B cell (primary cell): ENCODE measurements at regions not wholly inside any gene's neighbourhood (a gene's known extent, or its start where the extent isn't known, plus 50 kb on each side); places are given as distances from the start of the nearest gene placed in this dataset.

Source experiments
- ATAC-seq: fragments of 200-7000 bp; cut with Tn5 transposase; one replicate; pipeline ENCODE4 v1.10.0; 2021; ENCODE audit warnings: low read depth, mild to moderate bottlenecking, moderate number of reproducible peaks, moderate library complexity
- CTCF ChIA-PET: fragments of 350-600 bp; sonication (Branson Sonifier 250); formaldehyde crosslinking; loops from one replicate; lab custom pipeline; 2021; ENCODE audit warnings: antibody characterized with exemption, inconsistent platforms; lab: Charles Lee
- POLR2A ChIA-PET: fragments of 350-600 bp; sonication (Branson Sonifier 250); formaldehyde crosslinking; loops from one replicate; lab custom pipeline; 2021; ENCODE audit warnings: antibody characterized with exemption; lab: Charles Lee
- DNase-seq: peaks from one replicate; pipeline ENCODE4 v3.0.0; 2013
- H2AFZ ChIP-seq: 2 replicates; pipeline ENCODE4 v1.6.1; 2012; ENCODE audit warnings: mild to moderate bottlenecking, low read depth, low read length; ENCODE audit not compliant: insufficient read depth, poor library complexity, severe bottlenecking
- H3K27ac ChIP-seq, 2 donors: 1 replicate in 1 of 2; 2 replicates in 1 of 2; pipeline ENCODE4 v1.5.1; 2012 to 2013; ENCODE audit warnings: low read length in 2 of 2, mild to moderate bottlenecking in 2 of 2, moderate library complexity in 1 of 2
- H3K27me3 ChIP-seq, 4 experiments: fragments of 200-600 bp in 1 of 4; sonication (generic) in 1 of 4; replicated peaks in 1 of 4; 1 replicate in 2 of 4; 2 replicates in 2 of 4; pipeline versions ENCODE4 v1.6.1 to v1.7.0; 2013 to 2016; ENCODE audit warnings: low read length in 3 of 4, mild to moderate bottlenecking in 2 of 4, mixed read lengths in 1 of 4, moderate library complexity in 1 of 4; ENCODE audit not compliant: insufficient read depth in 4 of 4, control insufficient read depth in 3 of 4; ENCODE audit errors: control extremely low read depth in 1 of 4
- H3K36me3 ChIP-seq, 2 experiments: replicated peaks in 1 of 2; 1 replicate in 1 of 2; 2 replicates in 1 of 2; pipeline versions ENCODE4 v1.6.1 to v1.7.1; 2013; ENCODE audit warnings: low read length in 1 of 2; ENCODE audit not compliant: insufficient read depth in 2 of 2, control insufficient read depth in 1 of 2; ENCODE audit errors: control extremely low read depth in 1 of 2, extremely low read depth in 1 of 2
- H3K4me1 ChIP-seq, 2 donors: fragments of 200-600 bp in 1 of 2; sonication (generic) in 1 of 2; 1 replicate in 1 of 2; 2 replicates in 1 of 2; pipeline versions ENCODE4 v1.5.1 to v1.6.1; 2013 to 2017; ENCODE audit warnings: low read length in 2 of 2; ENCODE audit not compliant: control insufficient read depth in 2 of 2, insufficient read depth in 2 of 2
- H3K4me2 ChIP-seq: replicated peaks from 2 replicates; pipeline ENCODE3; 2012; ENCODE audit warnings: mild to moderate bottlenecking, low read depth, low read length; ENCODE audit not compliant: poor library complexity, severe bottlenecking
- H3K4me3 ChIP-seq, 5 experiments: fragments of 200-600 bp in 1 of 5; sonication (generic) in 1 of 5; 1 replicate in 3 of 5; 2 replicates in 2 of 5; pipeline versions ENCODE4 v1.5.1 to v1.7.0; 2011 to 2016; ENCODE audit warnings: low read length in 4 of 5, mild to moderate bottlenecking in 4 of 5, low read depth in 2 of 5, control low read depth in 1 of 5, moderate library complexity in 1 of 5; ENCODE audit not compliant: insufficient read depth in 1 of 5; ENCODE audit errors: control extremely low read depth in 1 of 5, extremely low read depth in 1 of 5
- H3K79me2 ChIP-seq: fragments of 200-600 bp; sonication (generic); one replicate; pipeline ENCODE4 v1.6.0; 2016; ENCODE audit warnings: low read length; ENCODE audit not compliant: control insufficient read depth, insufficient read depth
- H3K9ac ChIP-seq: fragments of 200-600 bp; sonication (generic); 2 replicates; pipeline ENCODE4 v1.6.1; 2017; ENCODE audit warnings: mild to moderate bottlenecking, low read length, moderate library complexity
- H3K9me3 ChIP-seq, 3 donors: one replicate each; pipeline versions ENCODE4 v1.6.1 to v1.7.1; 2013; ENCODE audit warnings: low read length in 2 of 3; ENCODE audit not compliant: control insufficient read depth in 2 of 3, insufficient read depth in 1 of 3; ENCODE audit errors: control extremely low read depth in 1 of 3
- H4K20me1 ChIP-seq: 2 replicates; pipeline ENCODE4 v1.6.0; 2012; ENCODE audit warnings: mild to moderate bottlenecking, low read length; ENCODE audit not compliant: insufficient read depth, control insufficient read depth, poor library complexity, severe bottlenecking
- H3K27ac Mint-ChIP-seq: one replicate; pipeline ENCODE4 v1.8.0; 2021; ENCODE audit warnings: mixed read lengths
- H3K27me3 Mint-ChIP-seq: one replicate; pipeline ENCODE4 v1.8.0; 2021; ENCODE audit warnings: mixed read lengths
- H3K4me1 Mint-ChIP-seq: one replicate; pipeline ENCODE4 v1.8.0; 2021; ENCODE audit warnings: mixed read lengths
- H3K4me3 Mint-ChIP-seq: one replicate; pipeline ENCODE4 v1.8.0; 2021; ENCODE audit warnings: mixed read lengths
- H3K9me3 Mint-ChIP-seq: one replicate; pipeline ENCODE4 v1.8.0; 2022; ENCODE audit warnings: mixed read lengths; ENCODE audit not compliant: insufficient read depth
- CTCF ChIP-seq: fragments of 200-600 bp; IDR thresholded peaks from one replicate; pipeline ENCODE4 v1.8.0; 2022; ENCODE audit warnings: antibody characterized with exemption, mild to moderate bottlenecking
- EZH2 ChIP-seq: IDR thresholded peaks from 2 replicates; pipeline ENCODE4 v1.6.1; 2012; ENCODE audit warnings: borderline replicate concordance, low read depth, mild to moderate bottlenecking, moderate library complexity, low read length; ENCODE audit not compliant: insufficient read depth, poor library complexity, severe bottlenecking
- WGBS: methylation state at CpG from one replicate; pipeline ENCODE4 v1.1.5; 2013; ENCODE audit warnings: missing lambda C conversion rate; ENCODE audit not compliant: insufficient coverage; 5-methylcytosine and 5-hydroxymethylcytosine counted together
- intact Hi-C: fragments of 100-400 bp; cut with micrococcal nuclease; formaldehyde crosslinking; loops from one replicate; pipeline ENCODE4 v1.10.0; 2022

GRCh38 chr2:67851956-67852824 lies 210.6 kb downstream of the C1D start:
- ATAC-seq (no peak), DNase-seq (no peak)
- H3K79me2 ChIP-seq: no peaks in the 10 kb centered on the region
- H3K4me1 ChIP-seq: no peaks in the 10 kb centered on the region
- peaks cover 34% of the 10 kb centered on the region for H3K27me3 Mint-ChIP-seq
- ChIA-PET CTCF (interaction anchor here (1.2 kb wide), 1 partner anchor 8 kb away, joined by 3 read pairs; no protein-coding TSS in a partner anchor), POLR2A (no interaction called here)
- H3K4me2 ChIP-seq: no peak overlapping the region
- no peaks in the 10 kb centered on the region for H3K9me3 Mint-ChIP-seq
- H3K9ac ChIP-seq: no peak overlapping the region
- H3K27me3 ChIP-seq: peaks cover 0 to 11% (median 3%) of the 10 kb centered on the region in 4 experiments
- H3K36me3 ChIP-seq: no peaks in the 10 kb centered on the region
- no peaks in the 10 kb centered on the region for H4K20me1 ChIP-seq
- WGBS: 81% methylated on average over 5 of the region's 8 CpGs
- H3K4me3 ChIP-seq: no peak overlapping the region
- H3K27ac ChIP-seq: no peak overlapping the region
- no peaks in the 10 kb centered on the region for H3K4me1 Mint-ChIP-seq
- H3K4me3 Mint-ChIP-seq: no peak overlapping the region
- H3K9me3 ChIP-seq: no peaks in the 10 kb centered on the region
- intact Hi-C loops: no loop called here
- H2AFZ ChIP-seq: no peak overlapping the region
- TF ChIP-seq EZH2: no peak
- TF ChIP-seq CTCF: no peak
- H3K27ac Mint-ChIP-seq: no peak overlapping the region

- Histone ChIP-seq H3K27ac (no peak overlapping the region), H3K4me2 (no peak overlapping the region), H3K9me3 (no peaks in the 10 kb centered on the region), H3K4me3 (no peak overlapping the region), H4K20me1 (no peaks in the 10 kb centered on the region), H3K4me1 (no peaks in the 10 kb centered on the region), H3K79me2 (no peaks in the 10 kb centered on the region), H3K36me3 (no peaks in the 10 kb centered on the region), H3K27me3 (peaks cover 0 to 16% (median 3%) of the 10 kb centered on the region in 4 experiments), H3K9ac (no peak overlapping the region), H2AFZ (no peak overlapping the region)
- no peak overlapping the region for H3K27ac Mint-ChIP-seq
- CTCF ChIA-PET: no interaction called here
- POLR2A ChIA-PET: no interaction called here
- H3K9me3 Mint-ChIP-seq: no peaks in the 10 kb centered on the region
- H3K4me3 Mint-ChIP-seq: no peak overlapping the region
- TF ChIP-seq EZH2 (no peak), CTCF (no peak)
- no peak for ATAC-seq
- WGBS: 87% methylated on average over 4 of the region's 6 CpGs
- H3K4me1 Mint-ChIP-seq: no peaks in the 10 kb centered on the region
- intact Hi-C loops: no loop called here
- peaks cover 34% of the 10 kb centered on the region for H3K27me3 Mint-ChIP-seq
- DNase-seq: no peak
Measured at GRCh38 chr2:67854103-67854743, 208.6 kb downstream of the C1D start.
